GM12873 (cell line): ENCODE measurements at regions not wholly inside any gene's neighbourhood (a gene's known extent, or its start where the extent isn't known, plus 50 kb on each side); places are given as distances from the start of the nearest gene placed in this dataset.

Source experiments
- TF ChIP-seq, protein P1 (sequence below): IDR thresholded peaks from 2 replicates; pipeline ENCODE4 v1.5.1; 2012; ENCODE audit warnings: low read depth, mild to moderate bottlenecking, moderate library complexity, low read length, control low read depth; ENCODE audit not compliant: insufficient read depth; ENCODE audit errors: missing control alignments

DNA sequence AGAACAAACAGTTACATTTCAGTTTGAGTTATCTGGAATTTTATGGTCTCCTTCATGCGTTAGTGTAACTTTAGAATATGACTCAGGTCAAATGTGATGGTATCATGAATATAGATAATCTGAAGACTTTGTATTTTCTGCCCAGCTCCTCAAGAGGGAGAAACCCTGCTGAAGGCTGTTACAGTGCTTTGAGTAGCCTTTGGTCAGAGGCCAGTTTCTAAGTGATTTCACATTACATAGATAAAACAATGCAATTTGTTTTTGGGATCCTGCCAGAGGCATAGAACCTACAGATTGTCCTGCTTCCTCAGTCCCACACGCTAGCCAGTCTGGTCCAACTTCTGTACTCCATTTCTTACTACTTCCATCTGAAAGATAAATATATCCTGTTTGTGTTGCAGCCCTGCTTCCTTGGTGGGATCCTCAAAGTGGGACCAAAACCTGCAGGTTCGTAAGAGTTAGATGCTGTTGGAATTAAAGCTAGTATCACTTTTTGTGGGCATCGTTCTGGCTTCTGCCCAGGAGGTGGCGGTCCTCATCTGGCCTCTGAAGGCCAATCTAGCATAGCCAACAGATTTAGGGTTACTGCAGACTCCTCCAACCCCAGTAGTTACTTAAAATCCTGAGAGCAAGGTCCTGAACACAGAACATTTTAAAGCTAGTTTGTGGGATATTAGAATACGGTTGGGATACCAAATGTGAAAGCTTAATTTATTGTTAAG is 645.8 kb upstream of the USP24 start:
- TF ChIP-seq, protein P1, sequence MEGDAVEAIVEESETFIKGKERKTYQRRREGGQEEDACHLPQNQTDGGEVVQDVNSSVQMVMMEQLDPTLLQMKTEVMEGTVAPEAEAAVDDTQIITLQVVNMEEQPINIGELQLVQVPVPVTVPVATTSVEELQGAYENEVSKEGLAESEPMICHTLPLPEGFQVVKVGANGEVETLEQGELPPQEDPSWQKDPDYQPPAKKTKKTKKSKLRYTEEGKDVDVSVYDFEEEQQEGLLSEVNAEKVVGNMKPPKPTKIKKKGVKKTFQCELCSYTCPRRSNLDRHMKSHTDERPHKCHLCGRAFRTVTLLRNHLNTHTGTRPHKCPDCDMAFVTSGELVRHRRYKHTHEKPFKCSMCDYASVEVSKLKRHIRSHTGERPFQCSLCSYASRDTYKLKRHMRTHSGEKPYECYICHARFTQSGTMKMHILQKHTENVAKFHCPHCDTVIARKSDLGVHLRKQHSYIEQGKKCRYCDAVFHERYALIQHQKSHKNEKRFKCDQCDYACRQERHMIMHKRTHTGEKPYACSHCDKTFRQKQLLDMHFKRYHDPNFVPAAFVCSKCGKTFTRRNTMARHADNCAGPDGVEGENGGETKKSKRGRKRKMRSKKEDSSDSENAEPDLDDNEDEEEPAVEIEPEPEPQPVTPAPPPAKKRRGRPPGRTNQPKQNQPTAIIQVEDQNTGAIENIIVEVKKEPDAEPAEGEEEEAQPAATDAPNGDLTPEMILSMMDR: no peak

DNA sequence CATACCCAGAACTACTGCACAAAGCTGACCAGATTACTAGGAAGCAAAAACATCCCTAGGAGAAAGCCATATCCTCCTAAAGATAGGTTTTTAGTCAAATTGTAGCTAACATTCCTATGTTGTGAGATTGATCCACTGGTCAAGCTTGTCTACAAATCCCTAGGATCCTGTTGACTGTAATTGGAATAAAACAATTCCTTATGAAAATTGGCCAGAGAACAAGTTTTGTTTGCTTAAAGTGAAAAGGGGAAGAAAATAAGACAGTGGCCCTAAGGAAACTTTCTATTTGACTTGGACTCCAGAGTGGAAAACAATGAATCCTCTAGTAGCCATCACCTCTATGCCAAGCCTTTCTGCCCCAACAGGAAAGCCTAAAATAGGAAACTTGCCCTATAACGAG is 645.2 kb upstream of the USP24 start:
- TF ChIP-seq, protein P1: no peak

GRCh38 chr1:55854911-55855310 is 639.7 kb upstream of the USP24 start:
- TF ChIP-seq, protein P1: no peak

DNA sequence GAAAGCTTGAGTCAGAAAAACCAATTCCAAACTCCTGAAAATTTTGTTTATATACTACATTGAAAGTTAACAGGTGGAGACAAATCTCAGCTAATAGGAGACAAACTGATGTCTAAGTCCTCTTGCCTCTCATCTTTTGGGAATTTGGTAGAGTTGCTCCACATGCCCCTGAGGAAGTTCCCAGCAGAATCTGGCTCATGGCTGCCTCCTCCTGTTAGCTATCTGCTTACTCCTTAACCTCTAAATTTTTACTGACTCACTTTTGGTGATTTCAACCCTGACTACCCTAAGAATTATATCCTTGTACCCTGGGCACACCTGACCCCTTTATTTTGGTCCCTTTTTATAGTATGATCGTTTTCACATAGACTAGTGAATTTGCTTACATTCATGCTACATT is 633.7 kb upstream of the USP24 start:
- TF ChIP-seq, protein P1: no peak

DNA sequence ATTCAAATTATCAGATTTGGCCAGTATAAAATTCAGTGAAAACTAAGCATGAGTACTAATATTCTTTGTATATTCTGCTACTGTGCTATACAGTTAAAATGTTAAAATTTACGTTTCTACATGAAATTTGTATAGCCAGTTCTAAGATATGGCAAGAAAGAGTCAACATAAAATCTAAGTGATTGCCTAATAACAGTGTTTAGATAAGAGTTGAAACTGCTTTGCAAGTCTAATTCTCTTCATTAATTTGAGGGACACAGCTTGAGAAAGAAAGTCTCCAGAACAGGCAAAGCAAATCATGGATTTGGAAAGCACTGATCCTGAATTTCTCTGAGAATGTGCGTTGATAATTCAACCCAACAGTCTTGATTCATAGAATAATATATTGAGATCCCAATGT is 630.9 kb upstream of the USP24 start:
- TF ChIP-seq, protein P1: no peak

DNA sequence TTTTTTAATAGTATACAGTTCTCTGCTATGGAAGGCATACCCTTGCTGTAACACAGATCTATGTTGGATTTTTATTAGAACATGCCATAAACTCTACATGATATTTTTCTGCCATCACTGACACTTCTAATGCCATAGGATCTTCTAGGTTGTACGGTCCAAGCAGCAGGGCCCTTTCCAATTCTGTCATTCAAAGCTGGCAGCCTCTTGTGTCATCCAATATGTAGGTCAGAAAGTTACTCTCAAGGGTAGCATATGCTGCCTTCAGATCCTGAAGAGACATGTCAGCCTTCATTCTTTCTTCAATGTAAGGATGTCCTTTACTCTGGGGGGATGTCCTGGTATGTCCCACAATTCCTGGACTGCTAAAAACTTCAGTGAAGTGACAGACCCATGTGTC is 629.2 kb upstream of the USP24 start:
- TF ChIP-seq, protein P1: no peak

DNA sequence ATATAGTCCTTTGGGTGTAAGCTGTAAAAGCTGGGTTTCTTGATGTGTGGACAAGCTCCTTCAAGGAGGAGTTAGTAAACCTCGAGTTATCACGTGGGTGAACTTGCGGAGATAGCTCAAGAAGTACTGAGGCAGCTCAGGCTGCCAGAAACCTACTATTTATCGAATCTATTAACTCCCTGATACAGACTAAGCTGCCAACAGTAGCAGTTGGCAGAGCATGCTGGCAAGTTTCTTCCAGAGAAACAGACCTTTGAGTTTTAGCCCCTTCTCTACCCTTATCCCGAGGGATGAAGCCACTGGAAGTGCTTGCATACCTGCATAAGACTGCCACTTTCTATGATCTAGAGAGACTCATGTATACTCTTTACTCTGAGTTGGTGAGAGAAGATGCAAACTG is 624.5 kb upstream of the USP24 start:
- TF ChIP-seq, protein P1: no peak
